GM23338 (cell line): ENCODE measurements at regions not wholly inside any gene's neighbourhood (a gene's known extent, or its start where the extent isn't known, plus 50 kb on each side); places are given as distances from the start of the nearest gene placed in this dataset.

Experiments used
- ATAC-seq: fragments of 200-7000 bp; cut with Tn5 transposase; 3 replicates; pipeline ENCODE4 v1.9.1; 2020
- DNase-seq: peaks from one replicate; pipeline ENCODE4 v3.0.0-alpha.2; 2015; ENCODE audit warnings: low spot score
- H2AFZ ChIP-seq: fragments of 200-600 bp; sonication (generic); 2 replicates; pipeline ENCODE4 v1.8.0; 2016; ENCODE audit warnings: antibody characterized with exemption, mild to moderate bottlenecking, moderate library complexity
- H3F3A ChIP-seq: fragments of 200-600 bp; sonication (generic); replicated peaks from 2 replicates; pipeline ENCODE4 v1.8.0; 2017; ENCODE audit warnings: antibody characterized with exemption, mixed run types, low read depth
- H3K27ac ChIP-seq: fragments of 200-600 bp; sonication (generic); 2 replicates; pipeline ENCODE4 v1.6.1; 2016; ENCODE audit warnings: low read depth
- H3K27me3 ChIP-seq: fragments of 200-600 bp; sonication (generic); 2 replicates; pipeline ENCODE4 v1.8.0; 2016; ENCODE audit warnings: mild to moderate bottlenecking, mixed run types, moderate library complexity; ENCODE audit not compliant: insufficient read depth
- H3K36me3 ChIP-seq: fragments of 200-600 bp; sonication (generic); 2 replicates; pipeline ENCODE4 v1.8.0; 2016; ENCODE audit warnings: mild to moderate bottlenecking; ENCODE audit not compliant: insufficient read depth
- H3K4me1 ChIP-seq: fragments of 200-600 bp; sonication (generic); 2 replicates; pipeline ENCODE4 v1.8.0; 2016; ENCODE audit warnings: mild to moderate bottlenecking, moderate library complexity; ENCODE audit not compliant: insufficient read depth
- H3K4me2 ChIP-seq: fragments of 200-600 bp; sonication (generic); 2 replicates; pipeline ENCODE4 v1.7.1; 2017; ENCODE audit warnings: mixed run types
- H3K4me3 ChIP-seq: fragments of 200-600 bp; sonication (generic); 2 replicates; pipeline ENCODE4 v1.6.1; 2016; ENCODE audit warnings: mixed run types
- H3K79me2 ChIP-seq: fragments of 200-600 bp; sonication (generic); replicated peaks from 2 replicates; pipeline ENCODE4 v1.8.0; 2017; ENCODE audit warnings: mild to moderate bottlenecking; ENCODE audit not compliant: insufficient read depth
- H3K9me2 ChIP-seq: fragments of 200-600 bp; sonication (generic); 2 replicates; pipeline ENCODE4 v1.8.0; 2017; ENCODE audit not compliant: insufficient read depth
- H4K20me1 ChIP-seq: fragments of 200-600 bp; sonication (generic); replicated peaks from 2 replicates; pipeline ENCODE4 v1.8.0; 2017; ENCODE audit warnings: mild to moderate bottlenecking; ENCODE audit not compliant: insufficient read depth
- H3K27ac Mint-ChIP-seq: 2 replicates; pipeline ENCODE4 v1.8.0; 2020; ENCODE audit warnings: inconsistent platforms, mild to moderate bottlenecking, moderate library complexity, mixed read lengths
- H3K27me3 Mint-ChIP-seq: 3 replicates; pipeline ENCODE4 v1.8.0; 2022; ENCODE audit warnings: low read depth, mild to moderate bottlenecking, moderate library complexity, mixed read lengths, inconsistent platforms; ENCODE audit not compliant: insufficient read depth, poor library complexity
- H3K36me3 Mint-ChIP-seq: 3 replicates; pipeline ENCODE4 v1.8.0; 2021; ENCODE audit warnings: low read depth, mild to moderate bottlenecking, inconsistent platforms, moderate library complexity, mixed read lengths
- H3K4me1 Mint-ChIP-seq: 3 replicates; pipeline ENCODE4 v1.8.0; 2020; ENCODE audit warnings: mild to moderate bottlenecking, inconsistent platforms, mixed read lengths
- H3K4me3 Mint-ChIP-seq: 3 replicates; pipeline ENCODE4 v1.8.0; 2021; ENCODE audit warnings: moderate library complexity, mild to moderate bottlenecking, inconsistent platforms, mixed read lengths
- H3K9me3 Mint-ChIP-seq: 3 replicates; pipeline ENCODE4 v1.8.0; 2020; ENCODE audit warnings: moderate library complexity, mild to moderate bottlenecking, inconsistent platforms, mixed read lengths
- CREB1 ChIP-seq: fragments of 250-450 bp; sonication (Bioruptor Pico); IDR thresholded peaks from 2 replicates; pipeline ENCODE4 v1.5.0; 2020; ENCODE audit warnings: low read depth, mild to moderate bottlenecking, moderate library complexity
- ETS1 ChIP-seq: IDR thresholded peaks from 2 replicates; pipeline ENCODE4 v1.6.1; 2016; ENCODE audit warnings: antibody characterized with exemption
- EZH2 ChIP-seq: fragments of 200-600 bp; sonication (generic); IDR thresholded peaks from one replicate; pipeline ENCODE4 v1.8.0; 2017; ENCODE audit warnings: antibody characterized with exemption, mild to moderate bottlenecking, low read depth; ENCODE audit not compliant: unreplicated experiment
- EZH2phosphoT487 ChIP-seq: fragments of 200-600 bp; sonication (generic); IDR thresholded peaks from one replicate; pipeline ENCODE4 v1.8.1; 2018; ENCODE audit warnings: antibody characterized with exemption; ENCODE audit not compliant: unreplicated experiment
- JUNB ChIP-seq: IDR thresholded peaks from one replicate; pipeline ENCODE4 v1.6.1; 2016; ENCODE audit warnings: antibody characterized with exemption; ENCODE audit not compliant: unreplicated experiment
- NANOG ChIP-seq: IDR thresholded peaks from 2 replicates; pipeline ENCODE4 v1.6.1; 2016; ENCODE audit warnings: antibody characterized with exemption, borderline replicate concordance
- POLR2AphosphoS5 ChIP-seq: IDR thresholded peaks from 2 replicates; pipeline ENCODE4 v1.6.1; 2016; ENCODE audit warnings: antibody characterized with exemption, low read depth
- REST ChIP-seq: IDR thresholded peaks from one replicate; pipeline ENCODE4 v1.6.1; 2018; ENCODE audit warnings: antibody characterized with exemption; ENCODE audit not compliant: unreplicated experiment
- STAT1 ChIP-seq: IDR thresholded peaks from one replicate; pipeline ENCODE4 v1.6.1; 2016; ENCODE audit warnings: antibody characterized with exemption; ENCODE audit not compliant: unreplicated experiment
- ZNF114 ChIP-seq: fragments of 250-450 bp; sonication (Bioruptor Pico); IDR thresholded peaks from 2 replicates; pipeline ENCODE4 v1.5.0; 2020; ENCODE audit warnings: mild to moderate bottlenecking, moderate library complexity
- ZNF331 ChIP-seq: fragments of 250-450 bp; sonication (Bioruptor Pico); IDR thresholded peaks from 2 replicates; pipeline ENCODE4 v1.5.0; 2020; ENCODE audit warnings: low read depth, mild to moderate bottlenecking, moderate library complexity
- ZNF462 ChIP-seq: fragments of 250-450 bp; sonication (Bioruptor Pico); IDR thresholded peaks from 2 replicates; pipeline ENCODE4 v1.5.0; 2020; ENCODE audit warnings: mild to moderate bottlenecking, moderate library complexity
- TF ChIP-seq, protein P1 (sequence below), 2 experiments: fragments of 200-600 bp in 1 of 2; sonication (generic) in 1 of 2; conservative IDR thresholded peaks; 2 replicates each; pipeline versions ENCODE4 v1.5.1 to v1.6.1; 2016 to 2017; ENCODE audit warnings: antibody characterized with exemption in 2 of 2, low read depth in 2 of 2, mild to moderate bottlenecking in 2 of 2, moderate library complexity in 1 of 2

DNA sequence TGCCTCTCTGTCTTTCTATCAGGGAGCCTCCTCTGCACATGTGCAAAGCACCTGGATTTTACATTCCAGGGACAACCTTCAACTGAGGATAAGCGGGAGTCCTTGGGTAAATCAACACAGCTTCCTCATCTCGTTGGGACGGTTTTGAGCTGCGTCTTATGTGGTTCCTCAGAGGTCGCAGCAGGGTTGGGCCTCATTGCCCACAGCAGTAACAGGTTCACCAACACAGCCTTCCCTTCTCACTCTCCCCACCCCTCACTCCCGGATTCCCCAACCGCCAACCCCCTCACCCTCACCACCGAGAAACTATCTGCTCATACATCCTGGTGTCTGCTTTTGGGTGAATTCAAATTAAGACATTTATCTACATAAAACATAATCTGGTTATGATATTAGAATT is 155.8 kb upstream of the GGTLC1 start:
- Histone ChIP-seq H3K4me2 (no peak overlapping the region), H3F3A (no peaks in the 10 kb centered on the region), H3K79me2 (no peaks in the 10 kb centered on the region), H2AFZ (no peak overlapping the region), H3K4me3 (no peak overlapping the region), H3K4me1 (no peaks in the 10 kb centered on the region), H3K9me2 (peaks cover 8% of the 10 kb centered on the region; the same call in 1 of the 2 replicates), H4K20me1 (no peaks in the 10 kb centered on the region), H3K27ac (no peak overlapping the region), H3K36me3 (no peaks in the 10 kb centered on the region), H3K27me3 (no peaks in the 10 kb centered on the region)
- no peak for TF ChIP-seq ZNF331 (CRISPR knock-in tag)
- no peak for TF ChIP-seq REST
- TF ChIP-seq, protein P1, sequence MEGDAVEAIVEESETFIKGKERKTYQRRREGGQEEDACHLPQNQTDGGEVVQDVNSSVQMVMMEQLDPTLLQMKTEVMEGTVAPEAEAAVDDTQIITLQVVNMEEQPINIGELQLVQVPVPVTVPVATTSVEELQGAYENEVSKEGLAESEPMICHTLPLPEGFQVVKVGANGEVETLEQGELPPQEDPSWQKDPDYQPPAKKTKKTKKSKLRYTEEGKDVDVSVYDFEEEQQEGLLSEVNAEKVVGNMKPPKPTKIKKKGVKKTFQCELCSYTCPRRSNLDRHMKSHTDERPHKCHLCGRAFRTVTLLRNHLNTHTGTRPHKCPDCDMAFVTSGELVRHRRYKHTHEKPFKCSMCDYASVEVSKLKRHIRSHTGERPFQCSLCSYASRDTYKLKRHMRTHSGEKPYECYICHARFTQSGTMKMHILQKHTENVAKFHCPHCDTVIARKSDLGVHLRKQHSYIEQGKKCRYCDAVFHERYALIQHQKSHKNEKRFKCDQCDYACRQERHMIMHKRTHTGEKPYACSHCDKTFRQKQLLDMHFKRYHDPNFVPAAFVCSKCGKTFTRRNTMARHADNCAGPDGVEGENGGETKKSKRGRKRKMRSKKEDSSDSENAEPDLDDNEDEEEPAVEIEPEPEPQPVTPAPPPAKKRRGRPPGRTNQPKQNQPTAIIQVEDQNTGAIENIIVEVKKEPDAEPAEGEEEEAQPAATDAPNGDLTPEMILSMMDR (conservative IDR thresholded peaks at IDR 0.05; ENCODE audit: low read depth in 2 of 2), result no peak
- TF ChIP-seq NANOG, result no peak
- no peak for TF ChIP-seq EZH2
- TF ChIP-seq JUNB, result no peak
- TF ChIP-seq POLR2AphosphoS5, result no peak
- TF ChIP-seq EZH2phosphoT487, result no peak
- no peak for TF ChIP-seq STAT1
- no peak for TF ChIP-seq ZNF114 (CRISPR knock-in tag)
- TF ChIP-seq CREB1 (CRISPR knock-in tag), result no peak
- no peak for TF ChIP-seq ZNF462 (CRISPR knock-in tag)
- TF ChIP-seq ETS1, result no peak
- Mint-ChIP-seq H3K36me3 (peaks cover 14% of the 10 kb centered on the region; the same call in 2 of the 3 replicates), H3K4me3 (no peak overlapping the region), H3K27me3 (peaks cover 6% of the 10 kb centered on the region), H3K27ac (no peak overlapping the region), H3K9me3 (peaks cover 33% of the 10 kb centered on the region), H3K4me1 (no peaks in the 10 kb centered on the region; the same call in 2 of the 3 replicates)
- DNase-seq, result no peak
- ATAC-seq, result no peak
